KMS-11 (cell line): ENCODE measurements at regions not wholly inside any gene's neighbourhood (a gene's known extent, or its start where the extent isn't known, plus 50 kb on each side); places are given as distances from the start of the nearest gene placed in this dataset.
"Not testable (repeated sequence)": the region's sequence is repeated elsewhere in the genome, so short reads cannot be mapped to it uniquely, and the experiment has no call there.

Source experiments
- H2AFZ ChIP-seq: fragments of 200-600 bp; sonication (generic); 2 replicates; pipeline ENCODE4 v1.6.1; 2016; ENCODE audit warnings: antibody characterized with exemption, mixed run types, low read depth
- H3K27ac ChIP-seq: fragments of 200-600 bp; sonication (generic); 2 replicates; pipeline ENCODE4 v1.6.1; 2016; ENCODE audit warnings: mild to moderate bottlenecking, mixed run types
- H3K27me3 ChIP-seq: fragments of 200-600 bp; sonication (generic); 2 replicates; pipeline ENCODE4 v1.6.1; 2017; ENCODE audit warnings: mild to moderate bottlenecking, low read depth, mixed run types, moderate library complexity; ENCODE audit not compliant: insufficient read depth
- H3K36me3 ChIP-seq: fragments of 200-600 bp; sonication (generic); 2 replicates; pipeline ENCODE4 v1.6.1; 2017; ENCODE audit warnings: mild to moderate bottlenecking, mixed run types; ENCODE audit not compliant: insufficient read depth
- H3K4me1 ChIP-seq: fragments of 200-600 bp; sonication (generic); 2 replicates; pipeline ENCODE4 v1.6.1; 2016; ENCODE audit warnings: mild to moderate bottlenecking, low read depth, mixed run types; ENCODE audit not compliant: poor library complexity, severe bottlenecking
- H3K4me2 ChIP-seq: fragments of 200-600 bp; sonication (generic); 2 replicates; pipeline ENCODE4 v1.7.0; 2016; ENCODE audit warnings: mild to moderate bottlenecking, mixed run types
- H3K4me3 ChIP-seq: fragments of 200-600 bp; sonication (generic); IDR thresholded peaks from 2 replicates; pipeline ENCODE4 v1.6.1; 2017; ENCODE audit warnings: low read depth, low read length, mixed read lengths; ENCODE audit not compliant: insufficient read depth
- H3K79me2 ChIP-seq: fragments of 200-600 bp; sonication (generic); 2 replicates; pipeline ENCODE4 v1.6.1; 2016; ENCODE audit warnings: low read depth, mixed run types; ENCODE audit not compliant: insufficient read depth
- H3K9ac ChIP-seq: fragments of 200-600 bp; sonication (generic); 2 replicates; pipeline ENCODE4 v1.6.1; 2016; ENCODE audit warnings: mild to moderate bottlenecking, mixed run types
- H4K20me1 ChIP-seq: fragments of 200-600 bp; sonication (generic); 2 replicates; pipeline ENCODE4 v1.6.1; 2016; ENCODE audit warnings: mild to moderate bottlenecking, mixed run types; ENCODE audit not compliant: insufficient read depth
- CTCF ChIP-seq: fragments of 200-600 bp; sonication (generic); conservative IDR thresholded peaks from 2 replicates; pipeline ENCODE4 v1.6.1; 2017; ENCODE audit warnings: low read depth, mild to moderate bottlenecking, antibody characterized with exemption, low read length, moderate library complexity, mixed read lengths

GRCh38 chr5:165407352-165407751, 1901.9 kb downstream of the MAT2B start:
- Histone ChIP-seq H3K4me3 (no peak overlapping the region), H3K27me3 (no peaks in the 10 kb centered on the region), H3K27ac (no peak overlapping the region), H3K4me1 (no peaks in the 10 kb centered on the region), H3K79me2 (no peaks in the 10 kb centered on the region), H3K4me2 (no peak overlapping the region), H2AFZ (no peak overlapping the region), H3K9ac (no peak overlapping the region), H3K36me3 (no peaks in the 10 kb centered on the region), H4K20me1 (no peaks in the 10 kb centered on the region)
- no peak for TF ChIP-seq CTCF

- H3K4me2 ChIP-seq, result no peak overlapping the region
- no peaks in the 10 kb centered on the region for H3K79me2 ChIP-seq
- H3K9ac ChIP-seq, result no peak overlapping the region
- no peaks in the 10 kb centered on the region for H3K27me3 ChIP-seq
- H3K27ac ChIP-seq, result no peak overlapping the region
- H3K4me1 ChIP-seq, result no peaks in the 10 kb centered on the region
- no peaks in the 10 kb centered on the region for H3K36me3 ChIP-seq
- TF ChIP-seq CTCF, result no peak
- no peaks in the 10 kb centered on the region for H4K20me1 ChIP-seq
- H3K4me3 ChIP-seq, result no peak overlapping the region
- no peak overlapping the region for H2AFZ ChIP-seq
These were observed 1905.1 kb downstream of the MAT2B start for GRCh38 chr5:165410476-165410875.

- H3K36me3 ChIP-seq, H3K9ac ChIP-seq, H3K27me3 ChIP-seq, H3K4me2 ChIP-seq, H3K4me3 ChIP-seq, H3K4me1 ChIP-seq, H2AFZ ChIP-seq, H4K20me1 ChIP-seq, H3K79me2 ChIP-seq, H3K27ac ChIP-seq: not testable (repeated sequence)
These were observed 1906.1 kb downstream of the MAT2B start for GRCh38 chr5:165411532-165411931.

GRCh38 chr5:165420493-165420892, 1915.1 kb downstream of the MAT2B start:
- H3K4me1 ChIP-seq, result no peaks in the 10 kb centered on the region
- no peak overlapping the region for H3K27ac ChIP-seq
- H3K4me3 ChIP-seq, result no peak overlapping the region
- no peak overlapping the region for H3K4me2 ChIP-seq
- no peak overlapping the region for H2AFZ ChIP-seq
- H3K36me3 ChIP-seq, result no peaks in the 10 kb centered on the region
- TF ChIP-seq CTCF, result no peak
- H3K27me3 ChIP-seq, result no peaks in the 10 kb centered on the region
- no peak overlapping the region for H3K9ac ChIP-seq
- no peaks in the 10 kb centered on the region for H4K20me1 ChIP-seq
- H3K79me2 ChIP-seq, result no peaks in the 10 kb centered on the region

GRCh38 chr5:165423697-165424299, 1918.4 kb downstream of the MAT2B start:
- Histone ChIP-seq H3K4me1 (no peaks in the 10 kb centered on the region), H3K4me2 (no peak overlapping the region), H3K27ac (no peak overlapping the region), H3K27me3 (no peaks in the 10 kb centered on the region), H4K20me1 (no peaks in the 10 kb centered on the region), H3K36me3 (no peaks in the 10 kb centered on the region), H3K79me2 (no peaks in the 10 kb centered on the region), H2AFZ (no peak overlapping the region), H3K9ac (no peak overlapping the region), H3K4me3 (no peak overlapping the region)
- no peak for TF ChIP-seq CTCF
